Inferior parietal cortex (tissue), 1 donor: ENCODE measurements at regions not wholly inside any gene's neighbourhood (a gene's known extent, or its start where the extent isn't known, plus 50 kb on each side); places are given as distances from the start of the nearest gene placed in this dataset.

Experiments used
- DNase-seq: peaks from one replicate; pipeline ENCODE4 v3.0.0-alpha.2; 2016; ENCODE audit errors: extremely low spot score

- DNase-seq, result no peak
Measured at GRCh38 chr16:79792664-79793351, 192.3 kb upstream of the MAF start.

GRCh38 chr16:79792076-79792475 is 191.5 kb upstream of the MAF start:
- no peak for DNase-seq

- DNase-seq, result no peak
Measured at GRCh38 chr16:79790854-79791253, 190.3 kb upstream of the MAF start.

GRCh38 chr16:79788949-79789348 is 188.4 kb upstream of the MAF start:
- no peak for DNase-seq

- DNase-seq, result no peak
Measured at GRCh38 chr16:79786389-79786788, 185.9 kb upstream of the MAF start.

GRCh38 chr16:79784007-79784406 is 183.5 kb upstream of the MAF start:
- no peak for DNase-seq

GRCh38 chr16:79777679-79778078 is 177.1 kb upstream of the MAF start:
- DNase-seq, result no peak

- no peak for DNase-seq
Measured at GRCh38 chr16:79776243-79776847, 175.8 kb upstream of the MAF start.

GRCh38 chr16:79772784-79773183 is 172.2 kb upstream of the MAF start:
- DNase-seq, result no peak

- DNase-seq, result no peak
Measured at GRCh38 chr16:79772048-79772447, 171.5 kb upstream of the MAF start.

GRCh38 chr16:79770244-79771064 is 169.9 kb upstream of the MAF start:
- DNase-seq, result peak; percentile 81

- no peak for DNase-seq
Measured at GRCh38 chr16:79769928-79770243, 169.3 kb upstream of the MAF start.

GRCh38 chr16:79769270-79769927 is 168.9 kb upstream of the MAF start:
- DNase-seq, result no peak

- no peak for DNase-seq
Measured at GRCh38 chr16:79768276-79768970, 167.9 kb upstream of the MAF start.

GRCh38 chr16:79767421-79768275 is 167.1 kb upstream of the MAF start:
- no peak for DNase-seq

- DNase-seq, result no peak
Measured at GRCh38 chr16:79765901-79766394, 165.4 kb upstream of the MAF start.

GRCh38 chr16:79765431-79765830 is 164.9 kb upstream of the MAF start:
- DNase-seq, result no peak

- no peak for DNase-seq
Measured at GRCh38 chr16:79764415-79765110, 164.0 kb upstream of the MAF start.

- DNase-seq, result no peak
Measured at GRCh38 chr16:79762217-79762616, 161.7 kb upstream of the MAF start.
